ENCODE measurements at regions not wholly inside any gene's neighbourhood (a gene's known extent, or its start where the extent isn't known, plus 50 kb on each side); places are given as distances from the start of the nearest gene placed in this dataset.

- Histone ChIP-seq H2BK120ac (replicated peaks; ENCODE audit: low read depth, low read length) (no peak overlapping the region), H3K4me1 (replicated peaks in 1 of 4; ENCODE audit: control insufficient read depth in 3 of 4, insufficient read depth in 4 of 4, low read length in 3 of 4) (no peaks in the 10 kb centered on the region), H3K23me2 (ENCODE audit: low read depth, low read length) (peaks cover 2% of the 10 kb centered on the region), H2AK5ac (ENCODE audit: low read depth, low read length) (no peak overlapping the region), H3K9ac (replicated peaks in 1 of 4; ENCODE audit: extremely low read depth in 1 of 4, low read depth in 3 of 4, low read length in 3 of 4) (no peak overlapping the region), H2BK12ac (ENCODE audit: low read depth, low read length) (0 out of 2 replicates have a peak overlapping the region, but pooled peaks have one; percentile 60), H3K4me3 (ENCODE audit: extremely low read depth in 1 of 4, insufficient read depth in 2 of 4, low read depth in 3 of 4, low read length in 4 of 4) (no peak overlapping the region), H3K79me1 (ENCODE audit: low read depth, low read length) (no peaks in the 10 kb centered on the region), H4K8ac (ENCODE audit: extremely low read depth, insufficient read depth, low read length) (no peak overlapping the region; the same call in none of the 2 replicates), H3K56ac (replicated peaks; ENCODE audit: insufficient read length, low read depth, low read length) (no peak overlapping the region), H3K4me2 (ENCODE audit: insufficient read depth in 1 of 2, low read depth in 2 of 2, low read length in 2 of 2) (no peak overlapping the region), H3K14ac (ENCODE audit: insufficient read length) (no peak overlapping the region), H4K20me1 (replicated peaks in 1 of 2; ENCODE audit: control insufficient read depth in 1 of 2, insufficient read depth in 2 of 2, low read length in 2 of 2) (peaks cover 0 to 1% of the 10 kb centered on the region in 2 experiments), H2BK20ac (ENCODE audit: low read length) (0 out of 2 replicates have a peak overlapping the region, but pooled peaks have one; percentile 48), H2BK5ac (ENCODE audit: low read depth, low read length) (no peak overlapping the region), H3K18ac (ENCODE audit: extremely low read depth, low read length) (no peak overlapping the region; the same call in 1 of the 2 replicates), H2AFZ (ENCODE audit: low read length) (peak overlapping the region; percentile 33; the same call in 1 of the 2 replicates), H3K23ac (ENCODE audit: insufficient read length) (no peak overlapping the region), H4K5ac (ENCODE audit: insufficient read length, low read depth, low read length) (no peak overlapping the region), H3K27me3 (replicated peaks in 1 of 4; ENCODE audit: control insufficient read depth in 3 of 4, extremely low read depth in 1 of 4, insufficient read depth in 3 of 4, low read length in 3 of 4) (no peaks in the 10 kb centered on the region; a peak in 1 of 7 replicates), H4K91ac (replicated peaks; ENCODE audit: insufficient read length, low read length) (no peak overlapping the region), H3K36me3 (ENCODE audit: control insufficient read depth in 2 of 4, insufficient read depth in 4 of 4, low read length in 3 of 4) (no peaks in the 10 kb centered on the region), H3K9me3 (ENCODE audit: insufficient read depth in 2 of 2, low read depth in 1 of 2, low read length in 1 of 2) (peaks cover 16 to 20% of the 10 kb centered on the region in 2 experiments), H3K79me2 (ENCODE audit: control insufficient read depth in 1 of 2, insufficient read depth in 2 of 2, low read length in 2 of 2) (no peaks in the 10 kb centered on the region), H3K27ac (ENCODE audit: low read depth, low read length) (no peak overlapping the region), H2BK15ac (ENCODE audit: low read length) (peak overlapping the region; percentile 97; the same call in 1 of the 2 replicates), H3K4ac (replicated peaks; ENCODE audit: insufficient read length, low read depth, low read length) (no peak overlapping the region)
- TF ChIP-seq CTCF (IDR thresholded peaks at IDR 0.05; ENCODE audit: control extremely low read depth in 1 of 3, insufficient read depth in 1 of 3, low read depth in 1 of 3, low read length in 3 of 3) (peak; percentile 18 to 56 (median 46); a peak in 3 of 4 replicates), HDAC6 (IDR thresholded peaks at IDR 0.05; ENCODE audit: low read depth, low read length) (no peak), RAD21 (IDR thresholded peaks at IDR 0.05 in 1 of 2, conservative IDR thresholded peaks at IDR 0.05 in 1 of 2; ENCODE audit: low read depth in 2 of 2, low read length in 2 of 2) (peak; percentile 72 to 79)
- DNase-seq (ENCODE audit: low read depth in 1 of 2, low spot score in 2 of 2) (peak in 1 of 2 experiments; percentile 60), FAIRE-seq (peak; percentile 66)
- ChIA-PET CTCF (ENCODE audit: partially characterized antibody) (interaction anchor here (0.6 to 4.6 kb wide), 15 partner anchors 17 to 350 kb away, joined by 3 to 33 read pairs (median 3); no protein-coding TSS in a partner anchor), POLR2A (ENCODE audit: partially characterized antibody) (no interaction called here)
- WGBS, 2 experiments (ENCODE audit: extremely low coverage in 1 of 2, insufficient coverage in 1 of 2, insufficient read length in 1 of 2, insufficient replicate concordance in 2 of 2, low coverage in 1 of 2, low lambda C conversion rate in 2 of 2, missing lambda C conversion rate in 1 of 2): 88% methylated on average over 18 of the region's 19 CpGs; no CpG with 5 or more reads in 1 of the 2 experiments
Measured at GRCh38 chr13:111049791-111050538, 65.1 kb upstream of the ARHGEF7 start.

Measured in H1 (cell line).